Endothelial cell of umbilical vein (primary cell): ENCODE measurements at regions not wholly inside any gene's neighbourhood (a gene's known extent, or its start where the extent isn't known, plus 50 kb on each side); places are given as distances from the start of the nearest gene placed in this dataset.

Experiments used
- BruUV-seq: library from RNA; stranded (reverse); fragments of 400-500 nt; replicated peaks from 2 replicates; lab custom pipeline; 2021; lab: Mats Ljungman, UMichigan
- CTCF ChIA-PET: fragments of 300-600, 350-600 bp; sonication (Branson Sonifier 250); formaldehyde crosslinking; loops from one replicate; lab custom pipeline; 2021; ENCODE audit warnings: antibody characterized with exemption, inconsistent platforms; lab: Charles Lee
- POLR2A ChIA-PET: fragments of 300-600, 350-600 bp; sonication (Branson Sonifier 250); formaldehyde crosslinking; loops from one replicate; lab custom pipeline; 2021; ENCODE audit warnings: antibody characterized with exemption, inconsistent platforms; lab: Charles Lee
- DNase-seq: peaks from one replicate; pipeline ENCODE4 v3.0.0-alpha.2; 2011; ENCODE audit warnings: low read depth, low spot score
- FAIRE-seq: peaks from 2 replicates; lab custom pipeline; 2011; peaks lifted over from hg19 to GRCh38; lab: Jason Lieb, UNC
- H2AFZ ChIP-seq: 2 replicates; pipeline ENCODE4 v1.6.0; 2012; ENCODE audit warnings: low read depth, low read length, control low read depth, inconsistent platforms
- H3K27ac ChIP-seq: 2 replicates; pipeline ENCODE4 v1.5.1; 2011; ENCODE audit warnings: low read depth, mild to moderate bottlenecking, control low read depth, low read length, moderate library complexity; ENCODE audit not compliant: insufficient read depth
- H3K27me3 ChIP-seq, 2 experiments: 2 replicates each; pipeline versions ENCODE4 v1.6.0 to v1.6.1; 2011; ENCODE audit warnings: low read length in 2 of 2, mixed read lengths in 1 of 2; ENCODE audit not compliant: control insufficient read depth in 2 of 2, insufficient read depth in 2 of 2
- H3K36me3 ChIP-seq, 2 experiments: 2 replicates in 1 of 2; 3 replicates in 1 of 2; pipeline ENCODE4 v1.5.1; 2011; ENCODE audit warnings: low read length in 2 of 2, mild to moderate bottlenecking in 1 of 2, moderate library complexity in 1 of 2; ENCODE audit not compliant: control insufficient read depth in 2 of 2, insufficient read depth in 2 of 2; ENCODE audit errors: extremely low read depth in 1 of 2
- H3K4me1 ChIP-seq: 3 replicates; pipeline ENCODE4 v1.5.1; 2011; ENCODE audit warnings: mild to moderate bottlenecking, low read length; ENCODE audit not compliant: control insufficient read depth, insufficient read depth; ENCODE audit errors: extremely low read depth
- H3K4me2 ChIP-seq: 2 replicates; pipeline ENCODE4 v1.6.1; 2011; ENCODE audit warnings: low read length, control low read depth, mixed read lengths; ENCODE audit not compliant: insufficient read depth
- H3K4me3 ChIP-seq, 3 experiments: fragments of 200-600 bp in 1 of 3; sonication (generic), shearing (Covaris generic) in 1 of 3; replicated peaks in 1 of 3; 2 replicates each; pipeline ENCODE4 v1.5.1; 2011 to 2016; ENCODE audit warnings: control low read depth in 3 of 3, low read length in 3 of 3, mild to moderate bottlenecking in 2 of 3, inconsistent platforms in 1 of 3, low read depth in 1 of 3, moderate library complexity in 1 of 3; ENCODE audit not compliant: insufficient read depth in 1 of 3
- H3K79me2 ChIP-seq: 2 replicates; pipeline ENCODE4 v1.6.0; 2012; ENCODE audit warnings: low read length, inconsistent platforms; ENCODE audit not compliant: control insufficient read depth, insufficient read depth
- H3K9ac ChIP-seq: replicated peaks from 2 replicates; pipeline ENCODE3; 2011; ENCODE audit warnings: low read length, control low read depth; ENCODE audit not compliant: insufficient read depth; ENCODE audit errors: extremely low read depth
- H3K9me1 ChIP-seq: replicated peaks from 3 replicates; pipeline ENCODE4 v1.6.0; 2011; ENCODE audit warnings: mild to moderate bottlenecking, low read length; ENCODE audit not compliant: control insufficient read depth, insufficient read depth; ENCODE audit errors: extremely low read depth
- H3K9me3 ChIP-seq: replicated peaks from 2 replicates; pipeline ENCODE4 v1.5.1; 2012; ENCODE audit warnings: low read length, inconsistent platforms; ENCODE audit not compliant: control insufficient read depth, insufficient read depth
- H4K20me1 ChIP-seq: replicated peaks from 2 replicates; pipeline ENCODE3; 2011; ENCODE audit warnings: mild to moderate bottlenecking, low read length; ENCODE audit not compliant: control insufficient read depth, insufficient read depth; ENCODE audit errors: extremely low read depth
- EZH2 ChIP-seq: IDR thresholded peaks from 2 replicates; pipeline ENCODE4 v1.6.1; 2012; ENCODE audit warnings: borderline replicate concordance, low read depth, mild to moderate bottlenecking, moderate library complexity, low read length, inconsistent platforms; ENCODE audit not compliant: severe bottlenecking
- FOS ChIP-seq: IDR thresholded peaks from 2 replicates; pipeline ENCODE4 v1.6.1; 2011; ENCODE audit warnings: mild to moderate bottlenecking, low read length, moderate library complexity, borderline replicate concordance; ENCODE audit not compliant: insufficient read depth
- GATA2 ChIP-seq: IDR thresholded peaks from 2 replicates; pipeline ENCODE4 v1.7.0; 2011; ENCODE audit warnings: low read depth, mild to moderate bottlenecking, moderate library complexity, mixed read lengths, low read length; ENCODE audit not compliant: insufficient read length, insufficient read depth
- JUN ChIP-seq: IDR thresholded peaks from 2 replicates; pipeline ENCODE4 v1.6.1; 2011; ENCODE audit warnings: borderline replicate concordance, low read depth; ENCODE audit not compliant: insufficient read length, insufficient read depth
- MYC ChIP-seq: IDR thresholded peaks from one replicate; pipeline ENCODE4 v1.6.1; 2011; ENCODE audit warnings: mild to moderate bottlenecking, low read depth, low read length
- POLR2A ChIP-seq: IDR thresholded peaks from 2 replicates; pipeline ENCODE4 v1.6.1; 2012; ENCODE audit warnings: low read depth, mild to moderate bottlenecking, control low read depth, low read length
- POLR2AphosphoS5 ChIP-seq: IDR thresholded peaks from 2 replicates; pipeline ENCODE4 v1.6.1; 2012; ENCODE audit warnings: low read depth, mild to moderate bottlenecking, control low read depth, low read length, moderate library complexity; ENCODE audit not compliant: insufficient read depth
- dilution Hi-C: fragments of 300-500 bp; cut with MboI; formaldehyde crosslinking; loops from one replicate; pipeline ENCODE4 v1.15.0; 2019; ENCODE audit warnings: low sequenced_read_pairs; ENCODE audit not compliant: extremely low pct_ligation_motif_present
- intact Hi-C: fragments of 100-400 bp; cut with micrococcal nuclease; formaldehyde crosslinking; loops from one replicate; pipeline ENCODE4 v1.10.0; 2022
- TF ChIP-seq, protein P1 (sequence below): IDR thresholded peaks from 2 replicates; pipeline ENCODE4 v1.6.1; 2011; ENCODE audit not compliant: insufficient read depth, insufficient read length
- TF ChIP-seq, protein P2 (sequence below), 2 donors: IDR thresholded peaks; 1 replicate in 1 of 2; 2 replicates in 1 of 2; pipeline ENCODE4 v1.5.1; 2011; ENCODE audit warnings: low read length in 2 of 2, mild to moderate bottlenecking in 2 of 2, moderate library complexity in 2 of 2, control low read depth in 1 of 2, inconsistent platforms in 1 of 2, low read depth in 1 of 2; ENCODE audit not compliant: insufficient read depth in 1 of 2; ENCODE audit errors: extremely low read depth in 1 of 2

DNA sequence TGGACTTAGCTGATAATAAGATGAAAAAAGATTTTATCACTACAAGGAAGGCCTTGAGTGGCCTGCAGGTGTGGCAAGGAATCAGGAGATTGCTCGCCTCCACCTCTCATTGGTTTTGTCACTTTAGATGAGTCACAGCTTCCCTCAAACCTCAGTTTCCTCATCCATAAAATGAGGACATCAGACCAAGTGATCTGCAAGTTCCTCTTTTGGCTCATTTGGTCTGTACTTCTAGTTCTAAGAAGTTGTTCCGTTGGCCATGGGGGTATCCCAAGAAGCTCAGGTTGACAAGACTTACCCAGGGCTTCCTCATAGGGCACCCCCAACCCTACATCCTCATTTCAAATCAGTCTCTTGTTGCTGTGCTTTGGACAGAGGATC lies 254.1 kb downstream of the UACA start:
- TF ChIP-seq, protein P1, sequence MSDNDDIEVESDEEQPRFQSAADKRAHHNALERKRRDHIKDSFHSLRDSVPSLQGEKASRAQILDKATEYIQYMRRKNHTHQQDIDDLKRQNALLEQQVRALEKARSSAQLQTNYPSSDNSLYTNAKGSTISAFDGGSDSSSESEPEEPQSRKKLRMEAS = no peak
- no peak for TF ChIP-seq FOS
- TF ChIP-seq EZH2 = no peak
- TF ChIP-seq JUN = no peak
- TF ChIP-seq MYC = no peak
- no peak for TF ChIP-seq GATA2
- TF ChIP-seq POLR2AphosphoS5 = no peak
- no peak for TF ChIP-seq POLR2A
- TF ChIP-seq, protein P2, sequence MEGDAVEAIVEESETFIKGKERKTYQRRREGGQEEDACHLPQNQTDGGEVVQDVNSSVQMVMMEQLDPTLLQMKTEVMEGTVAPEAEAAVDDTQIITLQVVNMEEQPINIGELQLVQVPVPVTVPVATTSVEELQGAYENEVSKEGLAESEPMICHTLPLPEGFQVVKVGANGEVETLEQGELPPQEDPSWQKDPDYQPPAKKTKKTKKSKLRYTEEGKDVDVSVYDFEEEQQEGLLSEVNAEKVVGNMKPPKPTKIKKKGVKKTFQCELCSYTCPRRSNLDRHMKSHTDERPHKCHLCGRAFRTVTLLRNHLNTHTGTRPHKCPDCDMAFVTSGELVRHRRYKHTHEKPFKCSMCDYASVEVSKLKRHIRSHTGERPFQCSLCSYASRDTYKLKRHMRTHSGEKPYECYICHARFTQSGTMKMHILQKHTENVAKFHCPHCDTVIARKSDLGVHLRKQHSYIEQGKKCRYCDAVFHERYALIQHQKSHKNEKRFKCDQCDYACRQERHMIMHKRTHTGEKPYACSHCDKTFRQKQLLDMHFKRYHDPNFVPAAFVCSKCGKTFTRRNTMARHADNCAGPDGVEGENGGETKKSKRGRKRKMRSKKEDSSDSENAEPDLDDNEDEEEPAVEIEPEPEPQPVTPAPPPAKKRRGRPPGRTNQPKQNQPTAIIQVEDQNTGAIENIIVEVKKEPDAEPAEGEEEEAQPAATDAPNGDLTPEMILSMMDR (IDR thresholded peaks at IDR 0.05; ENCODE audit: extremely low read depth in 1 of 2, insufficient read depth in 1 of 2, low read depth in 1 of 2, low read length in 2 of 2) = no peak
- Histone ChIP-seq H3K9ac (no peak overlapping the region), H3K27ac (peak overlapping the region; percentile 10), H2AFZ (no peak overlapping the region), H3K27me3 (no peaks in the 10 kb centered on the region), H3K9me3 (no peaks in the 10 kb centered on the region), H3K79me2 (no peaks in the 10 kb centered on the region), H3K36me3 (no peaks in the 10 kb centered on the region), H3K4me2 (no peak overlapping the region), H3K4me1 (peaks cover 28% of the 10 kb centered on the region), H4K20me1 (no peaks in the 10 kb centered on the region), H3K9me1 (no peaks in the 10 kb centered on the region), H3K4me3 (no peak overlapping the region)
- CTCF ChIA-PET = interaction anchor here (1.7 kb wide), 1 partner anchor 34 kb away, joined by 4 read pairs; no protein-coding TSS in a partner anchor
- no TSS peak for BruUV-seq
- intact Hi-C loops (no loop called here), dilution Hi-C loops (no loop called here)
- POLR2A ChIA-PET = no interaction called here
- FAIRE-seq (no peak), DNase-seq (no peak)
